GM21723 (cell line): ENCODE measurements at regions not wholly inside any gene's neighbourhood (a gene's known extent, or its start where the extent isn't known, plus 50 kb on each side); places are given as distances from the start of the nearest gene placed in this dataset.

Experiments
- ATAC-seq: cut with Tn5 transposase; IDR thresholded peaks from one replicate; pipeline ENCODE4 v1.9.1; 2021; ENCODE audit warnings: mild to moderate bottlenecking, moderate library complexity; ENCODE audit not compliant: unreplicated experiment

DNA sequence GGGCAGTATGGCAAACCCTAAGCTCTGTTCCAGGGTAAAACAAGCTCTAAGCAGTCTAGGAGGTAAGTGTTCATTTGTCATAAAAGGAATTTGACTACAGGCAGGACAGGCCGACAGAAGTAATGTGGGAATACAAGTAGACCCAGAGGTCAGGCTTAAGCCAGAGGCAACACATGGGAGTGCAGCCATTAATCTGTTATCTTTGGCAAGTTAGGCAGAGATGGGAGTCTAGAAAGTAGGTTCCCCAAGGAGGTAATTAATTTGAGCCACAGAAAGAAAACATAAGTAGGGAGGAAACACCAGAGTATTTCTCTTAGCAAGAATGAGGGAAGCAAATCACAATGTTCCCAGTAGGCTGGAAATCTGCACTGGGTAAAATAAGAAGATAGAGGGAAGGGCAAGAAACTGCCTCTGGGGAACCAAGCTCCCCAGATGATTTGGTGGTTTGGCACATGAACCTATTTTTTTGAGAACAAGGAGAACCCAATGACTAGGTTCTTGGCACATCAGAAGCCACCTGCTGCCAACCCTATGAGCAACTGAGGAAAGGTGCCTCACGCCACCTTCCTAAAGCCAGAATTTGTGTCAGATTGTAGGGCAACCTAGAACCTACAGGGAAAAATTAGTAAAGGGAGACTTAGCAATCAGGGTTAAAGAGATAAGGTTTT lies 636.4 kb upstream of the PLXNA2 start:
- no peak for ATAC-seq

DNA sequence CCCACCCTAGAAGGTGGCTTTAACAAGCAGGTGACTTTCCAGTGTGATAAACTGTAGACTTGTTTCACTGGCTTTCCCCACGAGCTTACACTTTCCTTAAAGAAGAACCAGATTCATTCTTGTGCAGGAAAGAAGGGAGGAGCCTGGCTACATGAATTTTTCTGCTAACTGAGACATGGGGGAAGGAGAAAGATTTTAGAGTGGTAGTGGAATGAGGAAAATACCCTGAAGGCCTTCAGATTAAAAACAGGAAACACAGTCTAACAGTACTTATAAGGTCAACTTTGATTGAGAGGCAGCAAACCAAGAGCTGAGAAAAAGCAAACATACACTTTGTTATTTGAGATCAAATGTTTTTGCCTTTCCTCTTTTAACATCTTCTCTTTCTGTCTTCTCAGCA lies 640.9 kb upstream of the PLXNA2 start:
- no peak for ATAC-seq

DNA sequence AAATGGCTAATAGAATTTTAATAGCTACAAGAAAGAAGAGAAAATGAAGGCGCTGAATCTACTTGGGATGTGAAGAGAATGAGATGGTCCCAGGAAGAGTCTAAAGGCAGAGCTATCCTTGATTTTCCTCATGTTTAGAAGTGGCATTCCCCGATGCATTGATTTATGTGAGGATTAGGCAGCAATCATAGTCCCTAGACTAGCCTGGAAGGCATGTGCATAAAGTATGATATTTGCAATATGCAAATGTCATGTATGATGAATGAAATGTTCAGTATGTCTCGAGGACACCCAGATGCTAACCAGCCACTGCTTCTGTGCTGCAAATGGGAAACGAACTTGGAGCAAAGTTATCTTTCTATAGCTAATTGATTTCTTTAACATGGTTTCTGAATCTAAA lies 641.5 kb upstream of the PLXNA2 start:
- ATAC-seq: no peak

DNA sequence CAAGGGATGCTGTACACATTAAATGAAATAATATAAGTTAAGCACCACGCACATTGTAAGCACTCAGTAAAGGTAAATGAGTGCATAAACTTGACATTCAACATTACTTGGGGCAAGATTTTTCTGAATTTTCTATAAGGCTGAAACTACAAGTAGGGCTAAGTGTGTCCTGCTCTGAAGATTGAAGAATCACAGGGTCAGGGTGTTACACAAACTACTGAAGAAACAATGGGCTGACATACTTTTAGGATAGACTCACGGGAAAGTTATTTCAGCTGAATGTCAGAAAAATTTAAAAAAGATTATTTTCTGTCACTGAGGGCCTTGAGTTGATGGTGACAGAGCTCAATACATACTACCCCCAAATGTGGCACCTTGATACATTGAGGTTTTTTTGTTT lies 644.2 kb upstream of the PLXNA2 start:
- ATAC-seq: no peak

DNA sequence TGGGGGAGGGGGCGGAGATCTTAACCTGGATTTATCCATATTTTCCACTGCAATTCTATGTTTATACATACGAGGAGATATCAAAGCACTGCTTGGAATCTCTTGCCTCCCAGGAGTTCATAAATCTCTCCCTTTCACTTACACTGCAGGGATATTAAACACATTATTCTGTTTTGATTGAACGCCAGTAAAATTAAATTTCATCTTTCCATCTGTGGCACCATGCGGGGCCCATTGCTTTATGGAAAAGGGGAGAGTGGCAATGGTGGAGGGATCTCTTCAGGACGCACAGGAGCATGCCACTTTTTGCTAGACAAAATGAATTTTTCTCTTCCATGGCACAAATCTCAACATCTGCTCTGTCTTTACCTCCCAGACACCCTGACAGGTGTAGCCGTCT lies 648.0 kb upstream of the PLXNA2 start:
- no peak for ATAC-seq

DNA sequence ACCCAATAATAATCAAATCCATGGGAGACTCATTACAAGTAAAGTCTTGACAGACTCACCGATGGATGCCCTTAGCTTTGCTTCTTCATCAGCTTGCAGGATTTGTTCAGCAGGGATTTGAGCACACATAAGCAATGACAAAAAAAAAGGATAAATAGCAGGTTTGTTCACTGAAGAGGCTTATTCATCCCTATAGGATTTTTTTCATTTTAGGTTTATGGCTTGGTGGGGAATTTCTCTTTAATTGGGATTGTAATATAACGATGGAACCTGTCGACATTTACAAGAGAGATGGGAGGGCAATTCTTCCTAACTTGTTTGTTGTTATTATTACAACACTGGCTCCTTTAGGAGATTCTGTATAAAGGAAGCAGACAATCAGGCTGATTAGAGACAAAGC lies 649.1 kb upstream of the PLXNA2 start:
- ATAC-seq: no peak

DNA sequence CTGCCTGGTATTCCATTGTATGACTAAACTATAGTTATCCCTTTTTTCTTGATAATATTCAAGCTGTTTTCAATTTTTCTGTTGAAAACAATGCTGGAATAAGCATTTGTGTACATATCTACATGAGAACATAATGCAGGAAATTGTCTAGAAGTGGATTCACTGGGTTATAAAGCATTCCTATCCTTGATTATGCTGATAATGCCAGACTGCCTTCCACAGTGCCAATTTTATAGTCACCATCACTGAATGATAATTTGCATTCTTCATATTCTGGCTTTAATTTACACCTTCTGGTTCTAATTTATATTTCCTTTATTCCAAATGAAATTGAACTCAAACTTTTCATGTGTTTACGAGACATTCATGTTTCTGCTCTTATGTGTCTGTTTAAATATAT lies 651.0 kb upstream of the PLXNA2 start:
- ATAC-seq: no peak

DNA sequence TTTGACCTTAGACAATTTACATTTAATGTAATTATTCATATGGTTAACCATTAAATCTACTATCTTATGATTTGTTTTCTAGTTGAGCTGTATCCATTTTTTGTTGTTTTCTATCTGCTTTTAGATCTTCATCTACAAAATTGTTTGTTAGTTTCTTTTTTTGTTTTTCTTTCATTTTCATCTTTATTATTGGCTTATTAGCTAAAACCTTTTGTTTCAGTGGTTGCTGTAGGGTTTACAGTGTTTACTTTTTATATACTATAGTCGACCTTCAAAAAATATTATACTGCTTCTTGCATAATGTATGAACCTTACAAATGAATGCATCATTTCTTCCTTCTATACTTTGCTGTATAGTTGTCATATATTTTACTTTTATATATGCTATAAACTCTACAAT lies 651.6 kb upstream of the PLXNA2 start:
- ATAC-seq: peak; percentile 59

DNA sequence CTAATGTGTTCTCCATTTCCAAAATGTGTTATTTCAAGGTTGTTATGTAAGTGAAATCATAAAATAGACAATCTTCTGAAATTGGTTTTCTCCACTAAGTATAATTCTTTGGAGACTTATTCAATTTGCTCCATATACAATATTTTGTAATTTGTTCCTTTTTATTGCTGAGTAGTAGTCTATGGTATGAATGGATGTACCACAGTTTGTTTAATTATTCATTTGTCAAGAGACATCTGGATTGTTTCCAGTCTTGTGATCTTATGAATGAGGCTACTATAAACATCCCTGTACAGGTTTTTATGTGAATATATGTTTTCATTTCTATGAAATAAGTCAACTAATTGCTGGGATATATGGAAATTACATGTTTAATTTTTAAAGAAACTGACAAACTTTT lies 652.6 kb upstream of the PLXNA2 start:
- no peak for ATAC-seq

DNA sequence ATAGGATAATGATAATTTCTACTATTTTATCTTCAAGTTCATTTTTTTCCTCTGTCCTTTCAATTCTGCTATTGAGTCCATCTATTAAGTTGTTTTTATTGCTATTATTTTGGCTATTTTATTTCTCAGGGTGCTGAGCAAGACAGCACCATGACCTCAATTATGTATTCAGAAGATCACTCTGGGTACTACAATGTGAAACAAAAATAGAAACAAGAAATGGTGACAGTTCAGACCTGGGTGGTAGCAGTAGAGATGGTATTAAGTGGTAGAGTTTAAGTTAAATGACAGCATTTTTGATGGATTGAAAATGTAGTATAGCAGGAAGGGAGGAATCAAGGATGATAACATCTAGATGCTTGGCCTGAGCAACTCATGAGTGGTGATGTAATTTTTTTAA lies 655.3 kb upstream of the PLXNA2 start:
- ATAC-seq: no peak

DNA sequence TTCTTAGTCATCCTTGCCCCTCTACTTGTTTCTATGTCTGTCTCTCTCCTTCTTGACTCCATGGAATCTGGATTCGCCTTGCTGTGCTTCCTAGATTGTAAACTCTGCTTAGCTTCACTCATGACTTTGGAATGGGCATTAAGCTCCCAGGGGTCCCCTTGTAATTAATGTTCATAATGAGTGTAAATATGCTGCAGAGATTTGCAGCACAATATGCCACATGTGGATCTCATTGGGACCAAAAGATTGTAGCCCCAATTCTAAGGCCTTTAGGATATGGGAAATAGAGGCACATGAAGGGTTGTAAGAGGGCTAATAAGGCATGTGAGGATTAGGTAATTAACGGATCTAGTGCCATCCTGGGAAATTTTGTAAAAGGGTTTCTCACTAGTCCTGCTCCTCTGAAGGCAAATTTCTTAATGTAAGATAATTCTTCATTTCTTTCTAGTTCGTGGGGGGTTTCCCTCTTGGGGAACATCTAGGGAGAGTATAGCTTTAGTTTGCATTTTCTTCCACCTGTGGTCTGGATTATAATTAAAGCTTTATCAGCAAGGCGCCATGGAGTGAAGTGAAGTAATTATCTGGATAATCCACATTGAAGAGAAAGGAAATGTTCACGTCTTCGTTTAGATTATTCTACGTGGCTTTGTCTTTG lies 659.2 kb upstream of the PLXNA2 start:
- no peak for ATAC-seq

DNA sequence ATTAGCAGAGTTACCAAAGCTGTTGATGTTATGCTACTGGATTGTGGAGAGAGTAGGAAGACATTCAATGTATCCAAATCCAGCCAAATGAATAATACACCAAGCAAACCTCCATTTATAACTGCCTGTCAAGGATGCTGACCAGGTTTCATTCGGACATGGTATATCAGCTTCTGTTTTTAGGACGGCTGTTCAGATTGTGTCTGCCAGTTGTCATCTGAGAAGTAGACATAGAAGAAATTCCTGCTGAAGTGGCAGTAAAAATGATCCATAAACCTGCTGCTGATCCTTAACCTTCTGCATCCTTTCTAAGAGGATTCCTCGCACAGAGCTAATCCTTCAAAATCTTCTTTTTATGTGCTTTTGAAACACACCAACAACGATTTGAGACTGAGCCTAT lies 663.6 kb upstream of the PLXNA2 start:
- ATAC-seq: no peak

DNA sequence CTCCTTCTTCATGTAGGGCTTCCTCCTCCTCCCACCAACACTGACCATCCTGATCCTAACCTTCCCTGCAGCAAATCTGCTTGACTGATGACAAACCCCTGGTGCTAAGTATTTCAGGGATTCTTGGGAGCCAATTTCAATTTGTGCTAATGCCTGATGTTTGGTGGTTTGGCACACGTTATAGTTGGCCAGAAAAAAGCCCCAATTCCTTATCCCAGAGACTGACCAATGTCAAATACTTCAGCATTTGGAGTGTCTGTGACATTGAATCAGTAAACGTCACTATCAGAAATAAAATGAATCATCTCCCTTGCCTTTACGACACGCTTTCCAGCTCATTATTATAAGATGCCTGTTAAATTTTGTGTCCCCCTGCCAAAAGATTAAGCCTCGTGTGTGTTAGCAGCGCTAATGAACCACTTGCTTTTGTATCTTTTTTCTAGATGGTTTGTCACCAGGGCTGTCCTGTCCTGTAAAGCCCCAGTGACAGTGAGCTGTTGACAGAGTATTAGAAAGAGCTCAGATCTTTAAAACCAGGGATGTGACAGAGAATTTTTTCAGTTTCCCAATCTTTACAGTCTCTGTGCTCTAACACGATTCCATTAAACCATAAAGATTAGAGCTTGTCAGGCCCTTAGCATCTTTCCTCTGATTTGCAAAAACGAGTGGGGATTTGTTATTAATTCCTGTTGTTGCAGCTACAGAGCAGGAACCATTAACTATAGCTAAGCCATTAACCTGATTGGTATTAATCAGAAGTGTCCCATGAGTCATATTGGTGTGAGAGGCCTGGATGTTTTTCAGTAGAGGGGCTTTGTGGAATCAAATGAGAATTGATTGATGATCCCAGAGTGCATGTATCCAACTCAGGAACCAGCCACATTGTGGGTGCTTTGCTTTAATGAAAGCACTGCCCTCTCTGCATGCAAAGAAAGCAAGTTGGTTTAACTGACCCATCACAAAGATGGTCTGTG lies 665.1 kb upstream of the PLXNA2 start:
- ATAC-seq: no peak

DNA sequence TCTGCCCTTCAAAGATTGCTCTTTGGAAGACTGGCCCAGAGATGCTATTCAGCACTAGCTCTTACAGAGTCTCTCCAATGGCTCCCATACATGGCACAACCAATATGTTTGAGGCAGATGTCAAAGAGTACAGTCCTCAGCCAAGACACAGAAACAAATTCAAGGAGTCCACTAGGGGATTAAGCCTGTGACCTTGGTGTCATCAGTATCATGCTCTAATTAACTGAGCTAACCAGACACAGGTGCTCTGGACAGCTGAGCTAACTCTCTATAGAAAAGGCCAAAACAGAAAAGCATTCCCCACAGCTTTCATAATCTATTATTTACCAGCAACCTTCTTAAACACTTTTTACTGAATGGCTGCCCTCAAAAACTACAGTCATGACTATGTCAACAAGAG lies 666.0 kb upstream of the PLXNA2 start:
- ATAC-seq: no peak

DNA sequence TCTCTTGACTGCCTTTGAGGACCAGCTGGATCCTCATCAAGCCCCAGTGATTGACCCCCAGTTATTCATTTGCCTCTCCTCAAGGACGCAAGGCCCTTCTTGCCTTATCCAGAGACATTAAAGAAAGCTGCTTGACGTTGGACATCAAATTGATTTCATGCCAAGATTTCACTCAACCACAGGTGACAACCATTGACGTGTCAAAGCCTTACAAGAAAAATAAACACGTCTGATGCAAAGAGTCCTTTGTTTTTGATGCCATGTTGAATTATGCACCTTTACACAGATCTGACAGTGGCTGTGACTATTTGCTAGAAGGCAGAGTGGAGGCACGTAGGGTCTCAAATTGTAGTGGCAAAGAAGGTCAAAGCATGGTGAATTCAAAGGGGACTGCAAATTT lies 666.2 kb upstream of the CAMK1G start:
- no peak for ATAC-seq

DNA sequence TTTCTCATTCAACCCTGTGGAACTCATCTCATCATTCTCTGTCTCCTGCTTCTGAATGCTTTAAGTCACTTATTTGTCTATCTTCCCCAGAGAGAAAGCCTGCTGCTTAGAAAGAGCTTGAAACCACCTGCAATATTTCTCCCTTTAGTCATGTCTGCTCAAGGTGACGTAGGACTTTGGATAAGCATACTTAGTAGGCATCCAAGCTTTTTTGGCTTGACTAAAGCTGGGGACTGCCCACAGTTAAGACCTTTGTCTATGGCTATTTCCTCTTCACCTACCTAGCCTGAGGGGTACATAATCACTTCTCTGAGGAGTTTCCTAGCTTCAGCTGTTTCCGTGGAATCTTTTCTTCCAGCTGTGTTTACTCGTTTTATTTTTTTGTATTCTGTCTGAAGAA lies 665.8 kb upstream of the CAMK1G start:
- no peak for ATAC-seq

DNA sequence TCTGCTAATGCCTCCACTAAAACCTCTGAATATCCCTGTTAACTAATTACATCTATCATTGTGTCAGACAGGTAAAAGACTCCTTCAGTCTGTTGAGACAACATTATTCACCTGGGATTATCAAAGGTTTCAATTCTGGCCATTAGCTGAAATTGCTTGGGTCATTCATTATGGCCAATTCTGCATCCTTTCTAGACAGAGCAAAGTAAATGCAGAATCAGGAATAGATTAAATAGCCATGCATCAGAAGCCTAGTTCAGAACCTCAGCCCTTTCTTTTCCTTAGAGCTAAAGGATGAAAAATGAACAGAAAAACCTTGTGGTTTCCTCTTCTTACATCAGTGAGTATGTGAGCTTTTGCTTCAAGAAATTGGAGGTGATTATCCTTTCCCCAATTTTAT lies 665.4 kb upstream of the CAMK1G start:
- ATAC-seq: no peak

DNA sequence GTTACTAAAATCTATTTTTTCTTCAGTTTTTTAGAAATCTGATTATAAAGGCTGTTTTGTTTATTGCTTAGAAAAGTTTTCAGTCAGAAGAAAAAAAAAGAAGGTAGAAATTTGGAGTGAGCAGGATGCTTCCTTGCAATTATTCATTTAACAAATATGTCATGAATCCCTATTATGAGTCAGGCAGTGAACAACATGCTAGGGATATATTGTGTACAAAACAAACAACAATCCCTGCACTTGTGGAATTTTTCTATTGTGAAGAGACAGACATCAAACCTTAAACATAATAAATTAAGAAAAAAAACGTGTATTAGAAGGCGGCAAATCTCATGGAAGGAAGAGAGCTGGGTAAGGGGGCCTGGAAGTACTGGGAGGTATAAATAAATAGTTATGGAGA lies 664.1 kb upstream of the CAMK1G start:
- no peak for ATAC-seq

DNA sequence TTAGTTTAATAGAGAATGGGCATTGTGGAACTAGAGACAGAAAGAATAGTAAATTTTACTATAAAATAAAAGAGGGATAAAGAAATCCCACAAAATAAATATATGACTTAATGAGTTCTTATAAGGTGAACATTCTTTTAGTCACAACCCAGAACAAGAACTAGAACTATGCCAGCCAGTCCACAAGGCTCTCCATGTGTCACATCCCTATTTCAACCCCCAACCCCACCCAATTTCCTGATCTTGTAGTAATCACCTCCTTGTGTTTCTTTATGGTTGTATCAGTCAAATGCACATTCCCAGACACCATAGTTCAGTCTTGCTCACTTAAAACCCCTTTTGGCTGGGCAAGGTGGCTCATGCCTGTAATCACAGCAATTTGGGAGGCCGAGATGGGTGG lies 662.3 kb upstream of the CAMK1G start:
- no peak for ATAC-seq

DNA sequence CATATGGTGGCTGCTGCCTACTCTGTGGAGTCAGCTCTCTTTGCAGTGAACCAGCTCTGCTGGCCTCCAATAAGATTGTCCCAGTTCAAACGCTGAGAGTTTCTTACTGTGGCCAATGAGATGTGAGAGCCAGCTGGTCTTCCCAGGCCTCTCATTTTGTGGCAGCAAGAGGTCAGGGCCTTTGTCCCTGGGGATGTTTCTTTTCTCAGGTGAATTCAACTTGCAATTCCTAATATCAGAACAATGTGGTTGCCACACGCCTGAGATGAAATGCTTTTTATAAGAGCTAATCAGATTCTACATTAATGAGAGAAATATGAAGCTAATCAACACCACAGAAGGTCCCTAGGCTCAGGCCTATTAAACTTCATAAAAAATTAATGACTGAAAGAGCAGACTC lies 660.1 kb upstream of the CAMK1G start:
- ATAC-seq: no peak

DNA sequence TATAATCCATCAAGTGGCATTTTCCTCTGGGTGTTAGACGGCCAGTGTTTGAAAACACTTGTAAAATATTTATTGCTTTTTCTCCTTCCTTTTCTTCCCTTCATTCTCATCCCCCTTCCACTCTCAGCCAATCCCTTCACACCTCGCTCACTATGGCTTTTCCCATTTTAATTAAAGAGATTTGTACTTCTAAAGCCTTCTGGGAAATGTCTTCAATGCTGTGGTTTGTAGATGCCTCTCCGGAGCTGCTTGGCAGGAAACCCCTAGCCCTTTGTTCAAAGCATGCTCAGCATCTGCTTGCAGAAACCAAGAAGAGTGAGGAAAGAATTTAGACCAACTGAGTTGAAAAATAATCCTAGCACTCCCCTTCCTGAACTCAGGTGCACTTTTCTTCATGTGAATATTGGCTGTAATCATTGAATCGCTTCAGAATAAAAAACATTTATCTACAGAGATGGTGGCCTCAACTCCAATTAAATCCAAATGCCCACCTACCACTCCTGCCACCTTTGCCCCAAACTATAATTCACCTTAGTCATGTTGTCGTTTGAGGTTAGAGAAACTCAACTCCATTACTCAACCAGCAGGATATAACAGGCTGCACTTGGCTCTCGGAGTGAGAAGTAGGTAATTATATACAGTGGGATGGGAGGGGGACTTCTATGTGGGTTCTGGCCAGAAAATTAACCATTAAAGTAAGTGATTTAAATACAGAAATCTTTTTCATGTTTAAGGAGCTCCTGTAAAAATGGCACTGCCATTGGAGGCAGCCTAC lies 659.4 kb upstream of the CAMK1G start:
- no peak for ATAC-seq
